ENCODE measurements at regions not wholly inside any gene's neighbourhood (a gene's known extent, or its start where the extent isn't known, plus 50 kb on each side); places are given as distances from the start of the nearest gene placed in this dataset.

- no peak for DNase-seq
- Histone ChIP-seq H3K36me3 (ENCODE audit: control insufficient read depth in 4 of 4, insufficient read depth in 4 of 4, low read length in 4 of 4) (no peaks in the 10 kb centered on the region), H3K27me3 (ENCODE audit: control insufficient read depth in 3 of 3, insufficient read depth in 3 of 3, low read length in 2 of 3) (no peaks in the 10 kb centered on the region), H3K9ac (ENCODE audit: insufficient read depth in 1 of 2, low read length in 2 of 2) (no peak overlapping the region), H3K4me1 (ENCODE audit: control insufficient read depth in 5 of 5, insufficient read depth in 5 of 5, low read length in 5 of 5) (no peaks in the 10 kb centered on the region), H3K27ac (ENCODE audit: low read depth in 1 of 2, low read length in 1 of 2) (no peak overlapping the region), H3K9me3 (ENCODE audit: control insufficient read depth in 4 of 4, insufficient read depth in 3 of 4, low read length in 3 of 4) (peaks cover 0 to 4% (median 0%) of the 10 kb centered on the region in 4 donors), H3K4me3 (no peak overlapping the region)
- ATAC-seq (ENCODE audit: insufficient read depth, low FRiP score) = no peak
- no peak for TF ChIP-seq CTCF (IDR thresholded peaks at IDR 0.05; ENCODE audit: control extremely low read depth, extremely low read depth)
- WGBS, 2 donors = 88 to 95% methylated on average over 1 of the region's 1 CpG
These were observed 107.8 kb upstream of the ARID2 start for GRCh38 chr12:45621703-45622102.

GRCh38 chr12:45622210-45622937 lies 107.1 kb upstream of the ARID2 start:
- TF ChIP-seq CTCF (IDR thresholded peaks at IDR 0.05; ENCODE audit: control extremely low read depth, extremely low read depth) = no peak

GRCh38 chr12:45623221-45623620 lies 106.3 kb upstream of the ARID2 start:
- H3K36me3 ChIP-seq (ENCODE audit: control insufficient read depth in 4 of 4, insufficient read depth in 4 of 4, low read length in 4 of 4) = no peaks in the 10 kb centered on the region
- DNase-seq = no peak
- 81 to 85% methylated on average over 5 of the region's 5 CpGs for WGBS, 2 donors
- no peaks in the 10 kb centered on the region for H3K27me3 ChIP-seq (ENCODE audit: control insufficient read depth in 3 of 3, insufficient read depth in 3 of 3, low read length in 2 of 3)
- no peak overlapping the region for H3K9ac ChIP-seq (ENCODE audit: insufficient read depth in 1 of 2, low read length in 2 of 2)
- no peak overlapping the region for H3K27ac ChIP-seq (ENCODE audit: low read depth in 1 of 2, low read length in 1 of 2)
- H3K4me1 ChIP-seq (ENCODE audit: control insufficient read depth in 5 of 5, insufficient read depth in 5 of 5, low read length in 5 of 5) = no peaks in the 10 kb centered on the region
- H3K4me3 ChIP-seq = no peak overlapping the region
- peaks cover 0 to 4% (median 0%) of the 10 kb centered on the region in 4 donors for H3K9me3 ChIP-seq (ENCODE audit: control insufficient read depth in 4 of 4, insufficient read depth in 3 of 4, low read length in 3 of 4)
- TF ChIP-seq CTCF (IDR thresholded peaks at IDR 0.05; ENCODE audit: control extremely low read depth, extremely low read depth) = no peak
- ATAC-seq (ENCODE audit: insufficient read depth, low FRiP score) = no peak

More at GRCh38 chr12:45622210-45622937, 107.1 kb upstream of the ARID2 start:
- Histone ChIP-seq H3K27me3 (ENCODE audit: control insufficient read depth in 3 of 3, insufficient read depth in 3 of 3, low read length in 2 of 3) (no peaks in the 10 kb centered on the region), H3K4me1 (ENCODE audit: control insufficient read depth in 5 of 5, insufficient read depth in 5 of 5, low read length in 5 of 5) (no peaks in the 10 kb centered on the region), H3K9ac (ENCODE audit: insufficient read depth in 1 of 2, low read length in 2 of 2) (no peak overlapping the region), H3K27ac (ENCODE audit: low read depth in 1 of 2, low read length in 1 of 2) (no peak overlapping the region), H3K4me3 (no peak overlapping the region), H3K9me3 (ENCODE audit: control insufficient read depth in 4 of 4, insufficient read depth in 3 of 4, low read length in 3 of 4) (peaks cover 0 to 4% (median 0%) of the 10 kb centered on the region in 4 donors), H3K36me3 (ENCODE audit: control insufficient read depth in 4 of 4, insufficient read depth in 4 of 4, low read length in 4 of 4) (no peaks in the 10 kb centered on the region)
- ATAC-seq (ENCODE audit: insufficient read depth, low FRiP score) (no peak), DNase-seq (no peak)
- 53 to 76% methylated on average over 3 of the region's 3 CpGs for WGBS, 2 donors
